Skeletal muscle tissue (tissue), 3 donors: ENCODE measurements at regions not wholly inside any gene's neighbourhood (a gene's known extent, or its start where the extent isn't known, plus 50 kb on each side); places are given as distances from the start of the nearest gene placed in this dataset.

Experiments
- H3K27ac ChIP-seq: one replicate; pipeline ENCODE4 v1.7.0; 2013; ENCODE audit warnings: mild to moderate bottlenecking, low read depth, low read length, inconsistent platforms
- H3K27me3 ChIP-seq, 3 donors: one replicate each; pipeline ENCODE4 v1.7.0; 2013; ENCODE audit warnings: low read length in 3 of 3; ENCODE audit not compliant: control insufficient read depth in 3 of 3, insufficient read depth in 3 of 3
- H3K36me3 ChIP-seq, 3 donors: one replicate each; pipeline ENCODE4 v1.7.0; 2013; ENCODE audit warnings: low read length in 3 of 3; ENCODE audit not compliant: control insufficient read depth in 3 of 3, insufficient read depth in 3 of 3
- H3K4me1 ChIP-seq, 3 donors: one replicate each; pipeline ENCODE4 v1.7.0; 2013; ENCODE audit warnings: low read length in 3 of 3, mild to moderate bottlenecking in 3 of 3; ENCODE audit not compliant: control insufficient read depth in 3 of 3, insufficient read depth in 3 of 3
- H3K4me3 ChIP-seq, 3 donors: one replicate each; pipeline ENCODE4 v1.7.0; 2013; ENCODE audit warnings: low read length in 3 of 3
- H3K9ac ChIP-seq, 3 donors: one replicate each; pipeline ENCODE4 v1.7.0; 2013; ENCODE audit warnings: low read length in 3 of 3, mild to moderate bottlenecking in 3 of 3, moderate library complexity in 2 of 3, low read depth in 1 of 3
- H3K9me3 ChIP-seq, 3 donors: one replicate each; pipeline ENCODE4 v1.7.0; 2013; ENCODE audit warnings: low read length in 3 of 3; ENCODE audit not compliant: control insufficient read depth in 3 of 3
- donor health status: Osteomylitis.

GRCh38 chr9:81772144-81772543, 82.8 kb upstream of the TLE1 start:
- Histone ChIP-seq H3K9me3 (no peaks in the 10 kb centered on the region), H3K4me1 (no peaks in the 10 kb centered on the region), H3K4me3 (no peak overlapping the region), H3K27ac (no peak overlapping the region), H3K9ac (no peak overlapping the region), H3K27me3 (no peaks in the 10 kb centered on the region), H3K36me3 (no peaks in the 10 kb centered on the region)

- no peak overlapping the region for H3K9ac ChIP-seq
- H3K36me3 ChIP-seq: no peaks in the 10 kb centered on the region
- no peaks in the 10 kb centered on the region for H3K27me3 ChIP-seq
- H3K9me3 ChIP-seq: no peaks in the 10 kb centered on the region
- H3K27ac ChIP-seq: no peak overlapping the region
- H3K4me1 ChIP-seq: no peaks in the 10 kb centered on the region
- H3K4me3 ChIP-seq: no peak overlapping the region
Observed at GRCh38 chr9:81776390-81776789, 87.0 kb upstream of the TLE1 start.

GRCh38 chr9:81776834-81777233, 87.5 kb upstream of the TLE1 start:
- H3K9ac ChIP-seq: no peak overlapping the region
- no peak overlapping the region for H3K27ac ChIP-seq
- H3K27me3 ChIP-seq: no peaks in the 10 kb centered on the region
- no peaks in the 10 kb centered on the region for H3K9me3 ChIP-seq
- H3K4me1 ChIP-seq: no peaks in the 10 kb centered on the region
- H3K4me3 ChIP-seq: no peak overlapping the region
- H3K36me3 ChIP-seq: no peaks in the 10 kb centered on the region

DNA sequence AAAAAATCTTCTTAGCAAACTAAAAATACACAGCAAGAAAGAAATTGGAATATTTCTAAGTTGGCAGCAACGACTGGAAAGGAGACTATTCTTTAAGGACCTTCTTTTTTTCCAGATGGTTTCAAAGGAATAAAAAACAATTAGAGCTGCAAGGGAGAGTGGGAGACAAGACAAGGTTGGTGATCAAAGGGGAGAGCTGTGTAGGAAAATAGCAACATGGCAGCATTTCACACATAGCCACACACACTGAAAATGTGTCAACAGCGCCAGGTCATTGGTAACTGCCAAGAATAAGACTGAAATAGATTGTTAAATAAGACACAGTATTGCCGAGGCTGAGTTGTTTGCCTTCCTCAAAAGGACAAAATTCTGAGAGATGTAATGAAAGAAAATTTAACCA, 88.1 kb upstream of the TLE1 start:
- no peaks in the 10 kb centered on the region for H3K4me1 ChIP-seq

DNA sequence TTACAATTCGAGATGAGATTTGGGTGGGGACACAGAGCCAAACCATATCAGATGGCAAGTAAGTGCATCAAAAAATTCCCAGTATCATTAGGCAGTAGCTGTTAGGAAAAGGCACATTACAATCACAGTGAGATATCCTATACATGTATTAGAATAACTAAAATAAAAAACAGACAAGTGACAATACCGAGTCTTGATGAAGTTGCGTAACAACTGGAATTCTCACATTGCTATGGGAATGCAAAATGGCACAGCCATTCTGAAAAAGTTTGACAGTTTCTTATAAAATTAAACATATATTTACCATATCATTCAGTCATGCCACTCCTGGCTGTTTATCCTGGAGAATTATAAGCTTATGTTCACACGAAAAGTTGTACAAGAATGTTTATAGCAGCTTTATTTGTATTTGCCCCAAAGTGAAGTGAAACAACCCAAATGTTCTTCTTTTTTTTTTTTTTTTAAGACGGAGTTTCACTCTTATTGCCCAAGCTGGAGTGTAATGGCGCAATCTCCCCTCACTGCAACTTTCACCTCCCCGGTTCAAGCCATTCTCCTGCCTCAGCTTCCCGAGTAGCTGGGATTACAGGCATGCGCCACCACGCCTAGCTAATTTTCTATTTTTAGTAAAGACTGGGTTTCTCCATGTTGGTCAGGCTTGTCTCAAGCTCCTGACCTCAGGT, 93.1 kb upstream of the TLE1 start:
- Histone ChIP-seq H3K4me1 (no peaks in the 10 kb centered on the region), H3K9me3 (no peaks in the 10 kb centered on the region), H3K9ac (no peak overlapping the region), H3K27ac (no peak overlapping the region), H3K27me3 (no peaks in the 10 kb centered on the region), H3K36me3 (no peaks in the 10 kb centered on the region), H3K4me3 (no peak overlapping the region)

More for the DNA sequence above, 88.1 kb upstream of the TLE1 start:
- Histone ChIP-seq H3K27me3 (no peaks in the 10 kb centered on the region), H3K4me3 (no peak overlapping the region), H3K36me3 (no peaks in the 10 kb centered on the region), H3K9ac (no peak overlapping the region), H3K9me3 (no peaks in the 10 kb centered on the region), H3K27ac (no peak overlapping the region)

DNA sequence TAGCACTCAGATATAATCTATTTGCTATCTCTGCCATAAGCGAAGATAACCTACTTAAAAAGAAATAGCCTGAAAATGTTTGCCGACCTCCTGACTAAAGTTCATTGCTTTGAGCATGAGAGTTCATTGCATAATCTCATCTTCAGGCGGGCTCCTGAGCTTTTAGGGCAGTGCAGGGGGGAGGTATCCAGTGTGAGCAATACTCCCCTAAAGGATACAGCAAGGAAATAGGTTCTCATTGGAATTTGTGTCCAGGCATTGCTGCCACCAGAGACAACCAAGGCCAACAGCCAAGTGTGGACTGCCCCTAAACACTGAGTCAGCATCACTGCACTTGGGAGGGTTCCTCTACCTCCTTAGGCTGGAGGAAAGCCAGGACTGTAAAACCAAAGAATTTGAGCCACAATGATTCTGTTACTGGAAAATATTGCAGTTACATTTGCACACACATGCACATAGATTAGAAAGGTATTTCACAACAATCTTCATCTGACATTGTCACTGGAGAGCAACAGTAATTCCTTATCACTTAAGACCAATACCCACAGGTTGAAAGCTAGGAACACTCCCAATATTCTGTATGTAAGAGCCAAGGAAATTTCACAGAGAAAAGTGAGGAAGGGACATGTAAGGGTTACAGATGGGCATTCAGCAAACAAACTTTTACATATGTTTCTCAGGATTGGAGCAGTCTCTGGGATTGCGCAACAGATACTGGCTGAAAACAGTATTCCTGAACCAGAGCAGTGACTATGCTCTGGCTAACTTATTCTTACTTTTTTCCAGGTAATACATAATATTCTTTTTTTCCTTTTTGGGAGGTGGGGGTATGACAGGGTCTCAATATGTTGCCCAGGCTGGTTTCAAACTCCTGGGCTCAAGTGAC, 98.6 kb upstream of the TLE1 start:
- H3K4me1 ChIP-seq: peaks cover 0 to 3% (median 0%) of the 10 kb centered on the region in 3 donors
- H3K9ac ChIP-seq: no peak overlapping the region
- no peaks in the 10 kb centered on the region for H3K9me3 ChIP-seq
- H3K27ac ChIP-seq: no peak overlapping the region
- H3K36me3 ChIP-seq: no peaks in the 10 kb centered on the region
- no peaks in the 10 kb centered on the region for H3K27me3 ChIP-seq
- H3K4me3 ChIP-seq: no peak overlapping the region

- Histone ChIP-seq H3K27me3 (no peaks in the 10 kb centered on the region), H3K9ac (no peak overlapping the region), H3K36me3 (no peaks in the 10 kb centered on the region), H3K4me3 (no peak overlapping the region), H3K4me1 (peaks cover 0 to 3% (median 0%) of the 10 kb centered on the region in 3 donors), H3K9me3 (no peaks in the 10 kb centered on the region), H3K27ac (no peak overlapping the region)
Observed at GRCh38 chr9:81789721-81790120, 100.4 kb upstream of the TLE1 start.

DNA sequence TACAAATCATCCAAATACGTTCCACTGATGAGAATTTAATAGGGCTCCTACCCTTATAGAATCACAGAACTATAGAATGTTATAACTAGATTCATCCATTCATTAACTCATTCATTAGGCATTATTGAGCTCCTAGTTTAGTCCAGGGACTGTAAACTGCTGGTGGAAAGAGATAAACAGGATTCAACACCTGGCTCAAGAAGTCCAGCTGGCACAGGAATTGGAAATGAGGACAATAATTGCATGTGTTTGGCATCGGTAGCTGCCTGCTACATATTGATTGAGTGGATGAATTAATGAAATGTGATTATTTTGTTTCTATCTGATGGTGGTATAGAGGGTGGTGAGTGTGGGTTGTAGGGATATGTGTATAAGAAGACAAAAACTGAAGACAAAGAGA, 100.8 kb upstream of the TLE1 start:
- H3K4me3 ChIP-seq: no peak overlapping the region
- no peaks in the 10 kb centered on the region for H3K9me3 ChIP-seq
- no peaks in the 10 kb centered on the region for H3K36me3 ChIP-seq
- no peak overlapping the region for H3K9ac ChIP-seq
- peaks cover 0 to 3% (median 0%) of the 10 kb centered on the region in 3 donors for H3K4me1 ChIP-seq
- no peaks in the 10 kb centered on the region for H3K27me3 ChIP-seq
- no peak overlapping the region for H3K27ac ChIP-seq

DNA sequence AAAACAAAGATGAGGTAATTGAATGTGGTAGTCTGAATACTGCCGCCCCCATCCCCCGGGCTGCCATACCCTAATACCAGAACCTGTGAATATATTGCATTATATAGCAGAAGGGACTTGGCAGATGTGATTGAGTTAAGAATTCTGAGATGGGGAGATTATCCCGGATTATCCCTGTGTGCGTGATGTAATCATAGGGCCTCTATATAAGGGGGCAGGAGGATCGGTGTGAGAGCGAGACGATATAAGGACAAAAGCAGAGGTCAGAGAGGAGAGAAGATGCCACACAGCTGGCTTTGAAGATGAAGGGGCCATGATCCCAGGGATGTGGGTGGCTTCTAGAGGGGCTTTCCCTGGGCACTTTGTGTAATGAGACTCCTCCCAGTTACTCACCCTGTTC, 101.7 kb upstream of the TLE1 start:
- Histone ChIP-seq H3K4me3 (no peak overlapping the region), H3K9me3 (no peaks in the 10 kb centered on the region), H3K9ac (no peak overlapping the region), H3K36me3 (no peaks in the 10 kb centered on the region), H3K4me1 (peaks cover 0 to 3% (median 0%) of the 10 kb centered on the region in 3 donors), H3K27ac (no peak overlapping the region), H3K27me3 (no peaks in the 10 kb centered on the region)

GRCh38 chr9:81798606-81799005, 109.3 kb upstream of the TLE1 start:
- Histone ChIP-seq H3K9me3 (no peaks in the 10 kb centered on the region), H3K36me3 (no peaks in the 10 kb centered on the region), H3K27ac (no peak overlapping the region), H3K4me1 (no peaks in the 10 kb centered on the region), H3K4me3 (no peak overlapping the region), H3K9ac (no peak overlapping the region), H3K27me3 (no peaks in the 10 kb centered on the region)
